K562 (cell line): ENCODE measurements at regions not wholly inside any gene's neighbourhood (a gene's known extent, or its start where the extent isn't known, plus 50 kb on each side); places are given as distances from the start of the nearest gene placed in this dataset.

Experiments
- ATAC-seq: fragments of 200-7000 bp; cut with Tn5 transposase; 3 replicates; pipeline ENCODE4 v1.9.1; 2020; ENCODE audit warnings: moderate library complexity
- BruUV-seq: library from RNA; stranded (reverse); fragments of 400-500 nt; replicated peaks from 2 replicates; lab custom pipeline; 2021; lab: Mats Ljungman, UMichigan
- CTCF ChIA-PET: fragments of 300-600 bp; formaldehyde crosslinking; extraction: SDS; loops from one replicate; lab custom pipeline; 2021; ENCODE audit warnings: low intra/inter-chr PET ratio; lab: Yijun Ruan, JAX
- POLR2A ChIA-PET: fragments of 300-600, 350-650 bp; sonication (Branson Sonifier 250); formaldehyde crosslinking; extraction: SDS; loops from one replicate; lab custom pipeline; 2021; ENCODE audit warnings: antibody characterized with exemption, inconsistent platforms; lab: Yijun Ruan, JAX
- DNase-seq, 4 experiments: peaks; one replicate each; pipeline versions ENCODE4 v3.0.0 to v3.0.0-alpha.2; 2011 to 2018; ENCODE audit warnings: low spot score in 3 of 4, mixed read lengths in 3 of 4; ENCODE audit errors: extremely low read depth in 1 of 4
- FAIRE-seq: peaks from 2 replicates; lab custom pipeline; 2011; peaks lifted over from hg19 to GRCh38; lab: Jason Lieb, UNC
- H2AFZ ChIP-seq: 2 replicates; pipeline ENCODE4 v1.6.0; 2011; ENCODE audit warnings: low read depth, low read length, control low read depth, inconsistent platforms
- H3K27ac ChIP-seq: fragments of 200-600 bp; 3 replicates; pipeline ENCODE4 v1.8.0; 2011; ENCODE audit warnings: low read depth, mild to moderate bottlenecking, control low read depth, inconsistent platforms, low read length, moderate library complexity, mixed read lengths; ENCODE audit errors: extremely low read depth
- H3K27me3 ChIP-seq, 2 experiments: fragments of 300-600 bp in 1 of 2; 2 replicates in 1 of 2; 3 replicates in 1 of 2; pipeline versions ENCODE4 v1.6.0 to v1.8.0; 2011; ENCODE audit warnings: inconsistent platforms in 2 of 2, low read length in 2 of 2, mild to moderate bottlenecking in 1 of 2, mixed read lengths in 1 of 2, moderate library complexity in 1 of 2; ENCODE audit not compliant: control insufficient read depth in 2 of 2, insufficient read depth in 2 of 2
- H3K36me3 ChIP-seq: fragments of 300-600 bp; 3 replicates; pipeline ENCODE4 v1.8.0; 2011; ENCODE audit warnings: mild to moderate bottlenecking, low read length, inconsistent platforms; ENCODE audit not compliant: control insufficient read depth, insufficient read depth
- H3K4me1 ChIP-seq, 2 experiments: fragments of 200-600 bp in 1 of 2; replicated peaks in 1 of 2; 2 replicates in 1 of 2; 3 replicates in 1 of 2; pipeline versions ENCODE4 v1.5.1 to v1.8.0; 2011; ENCODE audit warnings: inconsistent platforms in 2 of 2, low read length in 2 of 2, mild to moderate bottlenecking in 1 of 2, mixed read lengths in 1 of 2, moderate library complexity in 1 of 2; ENCODE audit not compliant: control insufficient read depth in 2 of 2, insufficient read depth in 2 of 2
- H3K4me2 ChIP-seq: 2 replicates; pipeline ENCODE4 v1.6.1; 2011; ENCODE audit warnings: low read length, control low read depth, inconsistent platforms, mixed read lengths; ENCODE audit not compliant: insufficient read depth
- H3K4me3 ChIP-seq: fragments of 200-600 bp; sonication (generic), shearing (Covaris generic); 2 replicates; pipeline ENCODE4 v1.5.1; 2016; ENCODE audit warnings: control low read depth, inconsistent platforms
- H3K79me2 ChIP-seq: fragments of 200-600 bp; 3 replicates; pipeline ENCODE4 v1.8.0; 2011; ENCODE audit warnings: low read length, inconsistent platforms; ENCODE audit not compliant: control insufficient read depth, insufficient read depth
- H3K9ac ChIP-seq, 2 experiments: 2 replicates each; pipeline versions ENCODE4 v1.6.0 to v1.6.1; 2011; ENCODE audit warnings: low read depth in 2 of 2, low read length in 2 of 2, control low read depth in 1 of 2, inconsistent platforms in 1 of 2, mild to moderate bottlenecking in 1 of 2, mixed read lengths in 1 of 2; ENCODE audit not compliant: insufficient read depth in 1 of 2
- H3K9me1 ChIP-seq: one replicate; pipeline ENCODE4 v1.6.0; 2011; ENCODE audit warnings: inconsistent platforms, mild to moderate bottlenecking, low read length, moderate library complexity; ENCODE audit not compliant: control insufficient read depth, insufficient read depth
- H3K9me3 ChIP-seq: replicated peaks from 2 replicates; pipeline ENCODE4 v1.5.1; 2011; ENCODE audit warnings: low read depth, low read length, inconsistent platforms; ENCODE audit not compliant: control insufficient read depth, insufficient read depth
- H4K20me1 ChIP-seq: replicated peaks from 2 replicates; pipeline ENCODE4 v1.6.1; 2011; ENCODE audit warnings: low read length, inconsistent platforms, mixed read lengths; ENCODE audit not compliant: control insufficient read depth, insufficient read depth
- CBX3 ChIP-seq, 2 experiments: IDR thresholded peaks; 1 replicate in 1 of 2; 2 replicates in 1 of 2; pipeline ENCODE4 v1.6.1; 2012; ENCODE audit warnings: inconsistent platforms in 2 of 2, low read length in 2 of 2, borderline replicate concordance in 1 of 2, control low read depth in 1 of 2
- CHAMP1 ChIP-seq: fragments of 450-650 bp; IDR thresholded peaks from 2 replicates; pipeline ENCODE4 v1.6.1; 2016; ENCODE audit warnings: mild to moderate bottlenecking
- CREBBP ChIP-seq: IDR thresholded peaks from one replicate; pipeline ENCODE4 v1.6.1; 2012; ENCODE audit warnings: low read depth, mild to moderate bottlenecking, control low read depth, inconsistent platforms, low read length
- HMGN3 ChIP-seq: IDR thresholded peaks from 2 replicates; pipeline ENCODE4 v1.6.1; 2011; ENCODE audit warnings: borderline replicate concordance, low read depth, mild to moderate bottlenecking, mixed read lengths, low read length; ENCODE audit not compliant: insufficient read length; ENCODE audit errors: extremely low read depth
- MAFG ChIP-seq: fragments of 450-650 bp; conservative IDR thresholded peaks from 2 replicates; pipeline ENCODE4 v1.6.1; 2016; ENCODE audit warnings: missing genetic modification characterization, missing compliant biosample characterization
- PHF20 ChIP-seq: fragments of 450-650 bp; IDR thresholded peaks from 2 replicates; pipeline ENCODE4 v1.6.1; 2018; ENCODE audit not compliant: partially characterized antibody
- PURB ChIP-seq: sonication (generic); formaldehyde crosslinking; IDR thresholded peaks from 2 replicates; pipeline ENCODE4 v1.9.0; 2021; ENCODE audit warnings: low read depth, mild to moderate bottlenecking, missing genetic modification reagents
- RBM15 ChIP-seq: fragments of 200-400 bp; formaldehyde crosslinking; IDR thresholded peaks from 2 replicates; pipeline ENCODE4 v1.6.1; 2018; ENCODE audit warnings: mild to moderate bottlenecking, low read length, moderate library complexity; ENCODE audit not compliant: insufficient read depth
- WGBS: fragments of 100-300 bp; shearing (Covaris generic); methylation state at CpG from one replicate; pipeline ENCODE4 v1.1.6; 2016; ENCODE audit warnings: low coverage, mixed read lengths; ENCODE audit not compliant: insufficient coverage; ENCODE audit errors: missing lambda C conversion rate; 5-methylcytosine and 5-hydroxymethylcytosine counted together
- in situ Hi-C: fragments of 300-500 bp; cut with MboI; formaldehyde crosslinking; loops from 4 replicates; pipeline ENCODE4 v1.15.0; 2018; ENCODE audit warnings: inconsistent platforms, mixed read lengths
- intact Hi-C: fragments of 100-400 bp; cut with micrococcal nuclease; formaldehyde crosslinking; loops from 2 replicates; pipeline ENCODE4 v1.14.2; 2022
- TF ChIP-seq, protein P1 (sequence below): fragments of 250-450 bp; sonication (Bioruptor Pico); IDR thresholded peaks from 2 replicates; pipeline ENCODE4 v1.4.0; 2020; ENCODE audit warnings: mild to moderate bottlenecking, moderate library complexity, borderline replicate concordance
- TF ChIP-seq, protein P2 (sequence below): fragments of 450-650 bp; IDR thresholded peaks from 2 replicates; pipeline ENCODE4 v1.6.1; 2016; ENCODE audit warnings: low read depth

DNA sequence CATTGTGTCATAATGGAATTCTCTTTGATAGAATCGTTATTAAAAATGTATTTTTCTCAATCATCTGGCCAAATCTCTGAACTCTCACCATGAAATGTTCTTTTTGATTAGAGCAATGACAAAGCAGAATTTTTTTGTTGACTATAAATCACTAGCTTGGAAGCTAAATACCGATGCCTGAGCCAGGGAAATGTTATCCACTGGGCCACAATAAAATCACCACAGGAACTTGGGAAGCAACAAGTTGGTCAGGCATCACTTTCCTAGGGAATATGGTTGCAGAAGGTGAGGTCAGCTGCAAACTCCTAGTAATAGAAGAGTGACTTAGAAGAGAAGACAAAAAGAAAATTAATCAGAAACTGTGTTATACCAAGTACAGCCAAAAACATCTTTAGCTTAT, 60.6 kb upstream of the CFAP47 start:
- no peaks in the 10 kb centered on the region for H3K27me3 ChIP-seq
- H3K4me1 ChIP-seq: no peaks in the 10 kb centered on the region
- H3K9ac ChIP-seq: no peak overlapping the region
- FAIRE-seq (no peak), ATAC-seq (no peak), DNase-seq (no peak)
- intact Hi-C loops (no loop called here), in situ Hi-C loops (no loop called here)
- no peak overlapping the region for H3K4me2 ChIP-seq
- H3K79me2 ChIP-seq: no peaks in the 10 kb centered on the region
- 0% methylated on average over 2 of the region's 2 CpGs for WGBS
- no peak overlapping the region for H2AFZ ChIP-seq
- no peaks in the 10 kb centered on the region for H3K9me1 ChIP-seq
- H3K27ac ChIP-seq: no peak overlapping the region
- no TSS peak for BruUV-seq
- no peaks in the 10 kb centered on the region for H3K9me3 ChIP-seq
- H4K20me1 ChIP-seq: no peaks in the 10 kb centered on the region
- CTCF ChIA-PET: no interaction called here
- no peak overlapping the region for H3K4me3 ChIP-seq
- POLR2A ChIA-PET: no interaction called here
- H3K36me3 ChIP-seq: no peaks in the 10 kb centered on the region
- TF ChIP-seq, protein P1, sequence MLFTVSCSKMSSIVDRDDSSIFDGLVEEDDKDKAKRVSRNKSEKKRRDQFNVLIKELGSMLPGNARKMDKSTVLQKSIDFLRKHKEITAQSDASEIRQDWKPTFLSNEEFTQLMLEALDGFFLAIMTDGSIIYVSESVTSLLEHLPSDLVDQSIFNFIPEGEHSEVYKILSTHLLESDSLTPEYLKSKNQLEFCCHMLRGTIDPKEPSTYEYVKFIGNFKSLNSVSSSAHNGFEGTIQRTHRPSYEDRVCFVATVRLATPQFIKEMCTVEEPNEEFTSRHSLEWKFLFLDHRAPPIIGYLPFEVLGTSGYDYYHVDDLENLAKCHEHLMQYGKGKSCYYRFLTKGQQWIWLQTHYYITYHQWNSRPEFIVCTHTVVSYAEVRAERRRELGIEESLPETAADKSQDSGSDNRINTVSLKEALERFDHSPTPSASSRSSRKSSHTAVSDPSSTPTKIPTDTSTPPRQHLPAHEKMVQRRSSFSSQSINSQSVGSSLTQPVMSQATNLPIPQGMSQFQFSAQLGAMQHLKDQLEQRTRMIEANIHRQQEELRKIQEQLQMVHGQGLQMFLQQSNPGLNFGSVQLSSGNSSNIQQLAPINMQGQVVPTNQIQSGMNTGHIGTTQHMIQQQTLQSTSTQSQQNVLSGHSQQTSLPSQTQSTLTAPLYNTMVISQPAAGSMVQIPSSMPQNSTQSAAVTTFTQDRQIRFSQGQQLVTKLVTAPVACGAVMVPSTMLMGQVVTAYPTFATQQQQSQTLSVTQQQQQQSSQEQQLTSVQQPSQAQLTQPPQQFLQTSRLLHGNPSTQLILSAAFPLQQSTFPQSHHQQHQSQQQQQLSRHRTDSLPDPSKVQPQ: no peak
- TF ChIP-seq CREBBP (no peak), RBM15 (no peak), PURB (no peak), PHF20 (no peak), MAFG (tag) (no peak), HMGN3 (no peak), CBX3 (IDR thresholded peaks at IDR 0.05; ENCODE audit: borderline replicate concordance in 1 of 2, low read length in 2 of 2) (no peak), CHAMP1 (no peak)
- TF ChIP-seq, protein P2, sequence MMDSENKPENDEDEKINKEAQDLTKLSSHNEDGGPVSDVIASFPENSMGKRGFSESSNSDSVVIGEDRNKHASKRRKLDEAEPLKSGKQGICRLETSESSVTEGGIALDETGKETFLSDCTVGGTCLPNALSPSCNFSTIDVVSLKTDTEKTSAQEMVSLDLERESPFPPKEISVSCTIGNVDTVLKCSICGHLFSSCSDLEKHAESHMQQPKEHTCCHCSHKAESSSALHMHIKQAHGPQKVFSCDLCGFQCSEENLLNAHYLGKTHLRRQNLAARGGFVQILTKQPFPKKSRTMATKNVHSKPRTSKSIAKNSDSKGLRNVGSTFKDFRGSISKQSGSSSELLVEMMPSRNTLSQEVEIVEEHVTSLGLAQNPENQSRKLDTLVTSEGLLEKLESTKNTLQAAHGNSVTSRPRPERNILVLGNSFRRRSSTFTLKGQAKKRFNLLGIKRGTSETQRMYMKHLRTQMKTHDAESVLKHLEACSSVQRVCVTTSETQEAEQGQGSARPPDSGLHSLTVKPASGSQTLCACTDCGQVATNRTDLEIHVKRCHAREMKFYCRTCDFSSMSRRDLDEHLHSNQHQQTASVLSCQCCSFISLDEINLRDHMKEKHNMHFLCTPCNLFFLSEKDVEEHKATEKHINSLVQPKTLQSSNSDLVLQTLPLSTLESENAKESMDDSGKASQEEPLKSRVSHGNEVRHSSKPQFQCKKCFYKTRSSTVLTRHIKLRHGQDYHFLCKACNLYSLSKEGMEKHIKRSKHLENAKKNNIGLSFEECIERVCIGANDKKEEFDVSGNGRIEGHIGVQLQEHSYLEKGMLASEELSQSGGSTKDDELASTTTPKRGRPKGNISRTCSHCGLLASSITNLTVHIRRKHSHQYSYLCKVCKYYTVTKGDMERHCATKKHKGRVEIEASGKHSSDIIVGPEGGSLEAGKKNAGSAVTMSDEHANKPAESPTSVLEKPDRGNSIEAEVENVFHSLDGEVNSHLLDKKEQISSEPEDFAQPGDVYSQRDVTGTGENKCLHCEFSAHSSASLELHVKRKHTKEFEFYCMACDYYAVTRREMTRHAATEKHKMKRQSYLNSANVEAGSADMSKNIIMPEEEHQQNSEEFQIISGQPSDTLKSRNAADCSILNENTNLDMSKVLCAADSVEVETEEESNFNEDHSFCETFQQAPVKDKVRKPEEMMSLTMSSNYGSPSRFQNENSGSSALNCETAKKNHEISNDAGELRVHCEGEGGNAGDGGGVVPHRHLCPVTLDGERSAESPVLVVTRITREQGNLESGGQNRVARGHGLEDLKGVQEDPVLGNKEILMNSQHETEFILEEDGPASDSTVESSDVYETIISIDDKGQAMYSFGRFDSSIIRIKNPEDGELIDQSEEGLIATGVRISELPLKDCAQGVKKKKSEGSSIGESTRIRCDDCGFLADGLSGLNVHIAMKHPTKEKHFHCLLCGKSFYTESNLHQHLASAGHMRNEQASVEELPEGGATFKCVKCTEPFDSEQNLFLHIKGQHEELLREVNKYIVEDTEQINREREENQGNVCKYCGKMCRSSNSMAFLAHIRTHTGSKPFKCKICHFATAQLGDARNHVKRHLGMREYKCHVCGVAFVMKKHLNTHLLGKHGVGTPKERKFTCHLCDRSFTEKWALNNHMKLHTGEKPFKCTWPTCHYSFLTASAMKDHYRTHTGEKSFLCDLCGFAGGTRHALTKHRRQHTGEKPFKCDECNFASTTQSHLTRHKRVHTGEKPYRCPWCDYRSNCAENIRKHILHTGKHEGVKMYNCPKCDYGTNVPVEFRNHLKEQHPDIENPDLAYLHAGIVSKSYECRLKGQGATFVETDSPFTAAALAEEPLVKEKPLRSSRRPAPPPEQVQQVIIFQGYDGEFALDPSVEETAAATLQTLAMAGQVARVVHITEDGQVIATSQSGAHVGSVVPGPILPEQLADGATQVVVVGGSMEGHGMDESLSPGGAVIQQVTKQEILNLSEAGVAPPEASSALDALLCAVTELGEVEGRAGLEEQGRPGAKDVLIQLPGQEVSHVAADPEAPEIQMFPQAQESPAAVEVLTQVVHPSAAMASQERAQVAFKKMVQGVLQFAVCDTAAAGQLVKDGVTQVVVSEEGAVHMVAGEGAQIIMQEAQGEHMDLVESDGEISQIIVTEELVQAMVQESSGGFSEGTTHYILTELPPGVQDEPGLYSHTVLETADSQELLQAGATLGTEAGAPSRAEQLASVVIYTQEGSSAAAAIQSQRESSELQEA: no peak
